HG02678 (cell line): ENCODE measurements at regions not wholly inside any gene's neighbourhood (a gene's known extent, or its start where the extent isn't known, plus 50 kb on each side); places are given as distances from the start of the nearest gene placed in this dataset.
"Not testable (repeated sequence)": the region's sequence is repeated elsewhere in the genome, so short reads cannot be mapped to it uniquely, and the experiment has no call there.

Experiments used
- ATAC-seq: cut with Tn5 transposase; IDR thresholded peaks from one replicate; pipeline ENCODE4 v1.9.1; 2021; ENCODE audit warnings: mild to moderate bottlenecking, moderate library complexity; ENCODE audit not compliant: unreplicated experiment

DNA sequence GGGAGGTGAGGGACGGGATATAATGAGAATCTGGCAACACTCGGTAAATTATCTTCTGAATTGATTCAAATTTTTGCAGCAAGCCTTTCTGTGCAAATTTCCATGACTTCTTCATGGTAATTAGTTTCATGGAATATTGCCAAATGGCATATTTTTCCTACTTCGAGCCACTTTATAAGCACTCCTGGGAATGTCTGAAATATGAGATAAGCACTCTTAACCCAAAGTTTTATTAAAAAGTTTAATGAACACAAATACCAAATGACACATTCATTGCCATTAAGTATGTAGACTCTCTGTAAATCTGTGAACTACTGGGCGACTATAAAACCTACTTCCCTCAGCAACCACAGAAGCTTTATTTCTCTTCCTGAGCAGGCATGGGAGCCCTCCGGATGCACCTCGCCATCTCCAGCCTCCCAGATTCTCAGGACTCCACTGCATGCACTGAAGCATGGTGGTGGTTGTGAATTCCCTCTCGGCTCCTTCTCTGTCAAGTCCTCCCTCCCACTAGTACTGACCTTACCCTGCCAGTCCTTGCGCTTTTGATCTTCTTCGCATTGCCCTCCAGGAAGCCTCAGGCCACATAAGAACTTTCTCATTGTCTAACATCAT lies 154.4 kb upstream of the RPL34 start:
- no peak for ATAC-seq

DNA sequence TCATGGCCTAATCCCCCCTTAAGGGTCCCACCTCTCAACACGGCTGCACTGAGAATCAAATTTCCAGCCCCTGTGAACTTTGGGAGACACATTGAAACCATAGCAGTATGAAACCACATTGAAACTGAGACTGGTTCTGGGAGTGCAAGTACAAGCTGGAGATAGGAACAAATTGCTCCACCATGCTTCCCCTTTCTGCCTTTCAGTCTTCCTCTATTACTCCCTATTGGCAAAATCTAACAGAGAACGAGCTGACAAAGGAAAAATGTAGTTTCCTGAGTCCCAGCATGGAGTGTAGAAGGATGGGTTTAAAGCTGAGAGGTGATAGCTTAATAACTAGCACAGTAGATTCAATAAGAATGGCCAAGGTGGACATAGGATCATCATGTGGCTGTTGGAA lies 161.7 kb upstream of the RPL34 start:
- ATAC-seq, result no peak

DNA sequence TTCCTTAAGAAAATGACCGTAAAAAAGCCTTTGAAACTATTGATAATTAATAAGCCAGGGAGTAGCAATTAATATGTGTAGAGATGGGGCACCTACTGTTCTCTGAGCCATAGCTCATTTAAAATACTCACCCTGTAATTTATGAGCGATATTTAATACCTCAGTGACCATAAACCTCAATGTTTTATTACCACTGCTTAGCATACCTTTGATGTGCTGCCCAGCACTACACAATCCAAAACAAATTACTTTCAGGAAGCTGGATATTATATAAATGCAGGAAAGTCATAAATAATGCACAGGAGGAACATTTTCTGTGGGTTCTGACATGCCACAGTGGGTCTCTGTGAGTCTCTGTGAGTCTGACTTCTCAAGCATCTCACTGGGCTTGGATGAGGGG lies 166.1 kb upstream of the RPL34 start:
- no peak for ATAC-seq

DNA sequence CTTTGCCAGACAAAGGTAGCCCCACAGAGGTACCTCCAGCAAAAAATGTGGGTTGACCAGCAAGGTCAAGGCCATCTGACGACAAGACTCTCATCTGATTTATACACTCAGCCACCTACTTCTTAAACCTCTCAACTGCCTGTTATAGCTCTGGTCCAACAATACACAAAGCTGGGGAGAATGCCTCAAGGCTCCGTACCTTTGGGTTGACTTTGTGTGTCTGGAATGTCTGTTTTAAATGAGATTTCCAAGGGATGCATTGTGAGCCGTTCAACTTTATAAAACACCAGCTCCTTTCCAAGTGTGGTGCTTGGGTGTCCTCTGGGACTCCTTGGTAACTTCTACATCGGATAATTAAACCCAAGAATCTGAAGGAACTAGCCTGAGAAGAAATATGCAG lies 167.0 kb upstream of the RPL34 start:
- ATAC-seq, result no peak

DNA sequence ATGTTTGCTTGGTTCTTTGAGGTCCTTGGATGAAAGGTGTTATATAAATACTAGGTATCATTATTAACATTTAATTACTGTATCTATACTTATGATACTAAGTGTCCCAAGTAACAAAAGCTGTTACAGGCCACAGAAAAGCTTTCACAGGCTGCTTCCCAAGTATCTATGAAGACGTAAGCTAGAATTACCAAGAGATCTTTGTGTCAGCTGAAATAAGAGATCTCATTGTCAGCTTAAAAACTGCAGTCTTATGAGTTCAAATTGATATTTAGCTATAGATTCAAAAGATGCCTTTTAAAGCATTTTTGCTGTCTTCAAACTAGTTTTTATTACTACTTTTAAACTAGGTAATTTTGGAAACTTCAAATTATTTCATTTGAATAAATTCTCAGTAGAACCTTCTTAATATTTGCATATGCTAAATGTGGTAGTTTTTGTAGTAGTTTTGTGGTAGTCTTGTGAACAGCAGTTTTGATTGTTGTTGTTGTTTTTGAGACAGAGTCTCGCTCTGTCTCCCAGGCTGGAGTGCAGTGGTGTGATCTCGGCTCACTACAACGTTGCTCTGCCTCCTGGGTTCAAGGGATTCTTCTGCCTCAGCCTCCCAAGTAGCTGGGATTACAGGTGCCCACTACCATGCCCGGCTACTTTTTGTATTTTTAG lies 170.0 kb upstream of the RPL34 start:
- ATAC-seq, result no peak

DNA sequence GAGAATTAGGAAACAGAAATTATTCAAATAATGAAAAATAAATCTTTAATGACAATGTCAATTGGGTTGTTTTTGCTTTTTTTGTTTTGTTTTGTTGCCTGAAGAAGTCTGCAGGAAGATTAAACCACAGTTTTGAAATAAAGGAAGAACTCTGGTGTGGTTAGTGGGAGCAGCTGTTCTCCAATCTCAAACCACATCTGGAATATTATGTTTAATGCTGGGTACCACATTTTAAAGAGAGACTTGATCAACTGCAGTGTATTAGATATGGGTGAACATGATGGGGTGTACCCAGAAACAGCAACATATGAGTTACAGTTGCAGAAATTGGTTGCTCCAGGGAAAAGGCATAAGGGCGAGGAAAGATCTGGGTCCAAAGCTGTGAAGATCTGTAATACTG lies 171.2 kb upstream of the RPL34 start:
- ATAC-seq, result no peak

DNA sequence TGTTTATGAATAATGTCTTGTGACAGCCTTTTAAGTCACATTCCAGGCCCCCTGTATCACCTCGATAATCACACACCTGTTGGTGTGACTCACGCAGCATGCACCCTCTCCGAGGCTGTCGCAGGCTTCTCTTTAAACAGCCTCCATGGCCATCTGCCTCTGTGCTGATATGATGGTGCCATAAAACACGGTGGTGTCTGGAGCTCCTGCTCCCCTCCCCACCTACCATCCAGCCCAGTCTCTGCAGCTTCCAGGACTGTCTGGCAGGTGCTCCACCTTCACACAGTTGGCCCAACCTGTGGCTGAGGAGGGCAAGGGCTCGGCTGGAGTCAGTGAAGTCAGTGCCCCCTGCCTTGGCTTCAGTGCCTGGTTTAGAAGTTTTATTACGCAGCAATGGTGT lies 173.8 kb upstream of the RPL34 start:
- no peak for ATAC-seq

DNA sequence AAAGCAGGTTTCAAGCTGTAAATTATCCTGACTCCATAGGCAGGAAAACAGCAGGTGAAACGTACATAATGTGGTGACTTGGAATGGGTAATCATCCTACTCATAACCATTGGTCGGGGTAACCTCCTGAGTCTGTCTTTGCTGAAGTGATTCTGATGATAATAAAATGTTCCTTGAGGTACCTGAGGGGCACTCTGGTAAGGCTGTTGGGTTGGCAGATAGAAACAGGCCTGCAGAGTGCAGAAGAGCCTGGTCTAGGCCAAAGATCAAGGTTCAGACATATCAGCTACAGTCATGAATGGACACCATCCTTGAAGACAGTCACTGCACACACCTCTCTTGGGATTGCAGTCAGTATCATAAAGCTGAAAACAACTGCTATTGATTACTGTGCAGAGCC lies 174.7 kb upstream of the RPL34 start:
- ATAC-seq, result no peak

DNA sequence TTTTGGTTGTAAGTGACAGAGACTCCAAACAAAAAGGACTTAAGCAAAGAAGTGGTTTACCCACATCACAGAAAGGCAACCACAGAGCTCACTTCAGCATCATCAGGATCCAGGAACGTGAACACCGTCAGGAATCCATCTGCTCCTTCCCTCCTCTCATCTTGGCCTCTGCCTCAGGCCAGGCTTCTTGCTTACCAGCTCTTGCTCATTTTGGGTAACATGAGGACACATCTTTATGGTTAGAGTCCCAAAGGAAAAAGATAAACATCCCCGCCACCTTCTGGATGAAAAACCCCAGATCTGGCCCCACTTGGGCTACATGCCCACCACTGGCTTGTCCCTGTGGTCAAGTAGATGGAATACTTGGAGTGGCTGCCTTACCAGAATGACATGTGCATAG lies 176.8 kb upstream of the RPL34 start:
- no peak for ATAC-seq

DNA sequence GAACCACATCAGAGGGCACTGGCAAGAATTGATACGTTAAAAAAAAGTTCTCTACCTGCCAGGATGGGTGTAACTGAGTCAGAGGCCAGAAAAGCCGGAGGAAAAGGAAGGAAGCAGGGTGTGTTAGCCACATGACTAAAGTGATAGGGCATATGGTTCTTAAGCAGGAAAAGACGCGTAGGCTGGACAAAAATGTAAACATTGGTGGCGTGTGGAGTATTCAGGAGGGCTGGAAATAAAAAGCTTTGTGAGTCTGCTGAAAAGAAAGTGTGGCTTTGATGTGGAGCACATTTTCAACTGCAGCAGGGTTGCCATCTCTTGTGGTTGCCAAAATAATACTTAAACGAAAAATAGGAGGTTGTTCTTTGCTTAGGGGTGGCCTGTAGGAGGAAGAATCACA lies 186.5 kb upstream of the RPL34 start:
- no peak for ATAC-seq

DNA sequence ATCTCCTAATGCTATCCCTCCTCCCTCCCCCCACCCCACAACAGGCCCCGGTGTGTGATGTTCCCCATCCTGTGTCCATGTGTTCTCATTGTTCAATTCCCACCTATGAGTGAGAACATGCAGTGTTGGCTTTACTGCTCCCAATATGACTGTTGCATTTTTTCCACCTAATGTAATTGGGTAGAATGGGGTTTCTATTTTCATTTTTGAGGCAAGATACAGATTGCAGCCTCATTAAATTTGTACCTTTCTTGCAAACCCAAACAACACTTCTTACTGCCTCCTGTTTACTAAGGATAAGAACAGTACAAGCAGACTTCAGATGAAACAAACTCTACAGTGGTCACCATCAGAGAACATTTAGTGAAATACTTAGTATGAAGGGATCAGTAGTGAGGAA lies 187.0 kb upstream of the RPL34 start:
- ATAC-seq, result not testable (repeated sequence)

DNA sequence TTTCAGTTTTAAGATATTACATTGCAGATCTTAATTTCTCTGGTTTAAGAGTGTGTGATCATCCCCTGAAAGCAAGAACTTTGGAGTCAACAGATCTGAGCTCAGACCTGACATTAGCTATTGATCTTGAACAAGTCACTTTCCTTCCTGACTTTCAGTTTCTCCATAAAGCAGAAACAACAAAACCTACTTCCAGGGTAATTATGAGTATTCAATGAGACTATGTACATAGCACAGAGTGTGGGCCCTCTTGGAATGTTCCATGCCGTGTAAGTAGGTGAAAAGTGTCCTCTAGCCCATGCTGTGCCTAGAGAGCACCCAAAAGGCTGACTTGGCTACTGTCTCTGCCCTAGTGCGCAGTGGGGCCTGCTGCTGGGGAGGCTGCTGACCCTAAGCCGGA lies 188.0 kb upstream of the RPL34 start:
- no peak for ATAC-seq

DNA sequence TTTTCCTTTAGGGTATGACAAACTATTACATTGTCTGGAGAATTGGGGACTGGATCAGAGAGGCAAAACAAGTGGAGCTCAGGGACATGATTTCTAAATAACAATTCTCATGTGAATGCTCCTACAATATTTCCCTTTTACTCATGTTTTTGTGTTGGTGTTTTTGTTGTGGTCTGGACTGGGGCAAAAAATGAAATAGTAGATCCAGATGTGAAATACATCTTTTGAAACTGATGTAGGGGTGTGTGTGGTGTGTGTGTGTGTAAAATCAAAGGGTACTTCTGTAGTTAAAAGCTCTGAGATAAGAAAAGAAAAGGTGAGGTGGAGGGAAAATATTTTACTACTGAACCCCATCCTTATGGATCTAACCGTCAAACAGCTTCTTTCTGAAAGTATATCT lies 188.4 kb upstream of the RPL34 start:
- ATAC-seq, result no peak

DNA sequence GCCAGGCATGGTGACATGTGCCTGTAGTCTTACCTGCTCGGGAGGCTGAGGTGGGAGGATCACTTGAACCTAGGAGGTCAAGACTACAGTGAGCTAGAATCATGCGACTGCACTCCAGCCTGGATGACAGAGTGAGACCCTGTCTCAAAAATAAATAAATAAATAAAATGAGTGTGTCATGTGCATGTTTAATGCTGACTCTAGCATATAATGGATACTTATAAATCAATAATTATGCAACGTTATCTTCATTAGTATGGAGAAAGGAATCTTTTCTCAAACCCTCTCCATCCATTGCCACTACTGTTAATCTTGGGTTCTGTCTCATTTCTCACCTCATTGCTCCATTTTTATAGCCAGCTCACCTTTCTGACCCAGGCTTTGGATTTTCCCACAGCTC lies 189.5 kb upstream of the RPL34 start:
- ATAC-seq, result no peak

DNA sequence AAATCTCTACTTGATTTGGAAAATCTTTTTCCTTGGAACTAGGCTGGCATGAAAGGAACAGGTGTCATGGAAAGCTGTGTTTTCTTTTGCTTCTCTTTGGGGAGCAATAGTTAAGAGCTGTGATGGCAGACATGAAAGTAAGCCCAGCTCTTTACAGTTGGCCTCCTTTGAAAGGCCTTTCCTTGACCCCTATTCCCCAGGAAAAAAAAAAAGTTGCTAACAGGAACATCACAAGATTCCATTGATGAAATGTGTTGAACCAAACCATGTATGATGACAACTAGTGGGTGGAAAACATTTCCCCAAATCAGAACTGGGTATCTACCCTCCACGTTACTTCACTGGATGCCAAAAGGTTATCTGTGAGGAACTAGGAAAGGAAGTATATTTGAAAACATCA lies 190.7 kb upstream of the RPL34 start:
- ATAC-seq, result no peak

DNA sequence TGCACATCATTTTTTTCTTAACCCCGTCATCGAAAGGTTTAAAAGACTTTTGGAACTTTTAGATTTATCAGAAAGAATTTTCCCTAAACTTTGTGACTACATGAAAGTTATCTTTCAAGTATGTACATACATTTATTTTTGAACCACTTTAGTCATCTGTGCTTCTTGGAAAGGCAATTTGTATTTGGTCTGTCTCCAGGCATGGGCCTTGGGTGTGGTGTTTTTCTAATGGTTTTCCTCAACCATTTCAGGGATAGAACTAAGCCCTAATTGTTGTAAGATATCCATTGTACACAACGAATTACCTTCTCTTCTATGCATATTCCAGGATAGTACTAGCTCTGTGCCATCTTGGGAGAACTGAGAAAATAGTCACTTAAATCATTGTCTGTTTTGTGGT lies 191.5 kb upstream of the RPL34 start:
- no peak for ATAC-seq

DNA sequence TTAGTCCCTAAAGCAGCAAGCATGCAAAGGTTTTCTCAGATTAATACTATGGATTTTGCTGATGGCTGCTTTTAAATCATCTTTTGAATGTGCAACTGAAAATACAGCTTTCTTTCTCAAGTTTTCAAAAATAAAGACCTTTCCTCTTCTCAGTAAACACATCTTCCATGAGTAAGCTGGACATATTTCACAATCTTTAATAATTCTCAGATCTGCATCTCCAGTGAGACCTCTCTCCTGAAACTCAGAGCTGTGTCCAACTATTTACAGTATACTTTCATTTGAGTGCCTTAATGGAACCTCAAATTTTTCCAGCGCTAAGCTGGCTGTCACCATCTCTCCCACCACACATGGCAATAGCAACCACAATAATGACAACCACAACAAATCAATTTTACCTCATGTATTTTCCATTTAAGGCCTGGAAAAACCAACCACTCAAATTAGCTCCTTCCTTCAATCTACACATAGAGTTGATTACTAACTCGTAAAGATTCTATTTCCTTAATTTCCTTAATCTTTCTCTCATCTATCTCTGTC lies 192.4 kb upstream of the RPL34 start:
- no peak for ATAC-seq

DNA sequence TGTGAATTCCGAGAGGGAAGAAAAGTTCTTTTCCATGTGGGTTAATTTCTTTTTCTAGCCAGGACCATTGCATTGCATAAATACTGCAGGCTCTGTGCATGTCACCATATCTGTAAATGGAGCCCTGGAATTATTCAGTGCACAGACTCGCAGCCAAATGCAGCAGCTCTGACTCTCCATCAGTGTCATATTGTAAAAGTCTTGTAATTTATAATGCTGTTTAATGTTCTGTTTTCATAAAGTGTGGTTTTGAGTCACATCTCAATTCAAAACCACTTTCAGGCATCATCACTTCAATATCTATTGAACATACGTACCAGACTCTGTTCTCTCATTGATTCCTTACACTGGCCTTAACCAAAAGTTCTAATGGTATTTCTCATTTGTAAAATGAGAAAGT lies 193.9 kb upstream of the RPL34 start:
- ATAC-seq, result no peak

DNA sequence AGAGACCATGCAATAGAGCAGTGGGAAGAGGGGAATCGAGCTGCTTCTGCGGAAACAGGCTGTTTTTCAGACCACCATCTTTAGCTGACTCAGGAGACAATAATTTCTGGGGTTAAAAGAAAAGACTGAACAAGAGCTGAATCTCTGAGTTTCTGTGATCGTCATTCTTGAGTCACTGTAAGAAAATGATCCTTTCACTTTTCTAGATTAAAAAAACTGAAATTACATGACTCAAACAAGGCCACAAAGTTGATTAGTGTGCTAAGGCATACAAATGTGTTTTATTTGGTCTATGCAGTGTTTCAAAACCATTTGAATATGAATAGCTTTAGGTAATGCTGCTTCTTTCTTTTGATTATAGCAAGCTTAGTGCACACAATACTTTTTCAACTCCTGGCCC lies 194.4 kb upstream of the RPL34 start:
- ATAC-seq, result no peak

DNA sequence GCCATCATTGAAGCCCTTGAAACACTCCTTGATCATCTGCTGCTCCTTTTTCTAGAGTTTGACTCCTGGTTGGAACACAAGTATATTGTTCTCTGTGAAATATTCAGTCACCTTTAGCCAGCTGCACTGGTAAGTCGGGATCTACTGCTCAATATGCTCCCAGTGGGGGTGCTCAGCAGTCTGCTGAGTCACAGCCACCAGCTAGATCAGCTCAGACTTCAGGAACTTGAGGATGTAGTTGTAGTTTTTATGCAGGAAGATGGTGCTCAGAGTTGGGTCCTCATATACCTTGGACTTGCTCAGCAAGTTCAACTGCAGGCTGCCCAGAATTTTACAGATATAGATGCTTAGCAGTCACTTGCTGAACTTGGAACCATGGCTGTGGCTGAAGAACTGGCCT lies 202.5 kb upstream of the RPL34 start:
- ATAC-seq, result no peak

DNA sequence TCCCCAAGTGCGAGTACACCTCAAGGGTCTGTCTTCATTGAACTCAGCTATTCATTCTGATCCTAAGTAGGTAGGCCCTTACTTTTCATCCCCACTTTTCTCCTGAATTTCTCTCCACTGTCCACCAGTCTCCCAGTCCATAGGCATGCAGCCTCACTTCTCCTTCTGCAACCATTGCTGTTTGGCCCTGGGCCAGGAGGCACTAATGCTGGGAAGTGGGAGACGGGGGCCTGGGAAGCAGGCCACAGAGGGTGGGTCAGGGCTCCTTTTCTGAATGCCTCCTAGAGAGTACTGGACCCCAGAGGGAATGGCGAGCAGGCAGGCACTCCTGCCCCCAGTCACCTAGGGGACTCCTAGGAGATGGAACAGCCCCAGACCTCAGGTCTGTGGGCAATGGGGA lies 203.5 kb upstream of the RPL34 start:
- ATAC-seq, result no peak

DNA sequence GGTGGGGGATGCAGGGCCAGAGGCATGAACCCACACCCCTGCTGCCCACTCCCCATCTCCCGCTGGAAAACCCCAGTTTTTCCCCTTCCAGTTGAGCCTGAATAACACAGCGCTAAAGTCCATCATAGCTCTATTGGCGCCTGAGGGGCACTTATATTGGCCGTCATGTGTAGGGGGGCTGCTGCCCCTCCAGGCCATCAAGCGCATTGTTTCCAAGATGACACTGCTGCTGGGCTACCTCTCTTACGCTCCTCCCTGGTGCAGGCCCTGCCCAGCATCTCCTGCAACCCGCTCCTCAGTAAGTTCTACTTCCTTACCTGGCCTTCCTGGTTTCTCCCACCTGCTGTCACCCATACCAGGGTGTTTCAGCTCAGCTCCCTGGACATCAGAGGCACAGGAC lies 205.0 kb upstream of the RPL34 start:
- ATAC-seq, result no peak

DNA sequence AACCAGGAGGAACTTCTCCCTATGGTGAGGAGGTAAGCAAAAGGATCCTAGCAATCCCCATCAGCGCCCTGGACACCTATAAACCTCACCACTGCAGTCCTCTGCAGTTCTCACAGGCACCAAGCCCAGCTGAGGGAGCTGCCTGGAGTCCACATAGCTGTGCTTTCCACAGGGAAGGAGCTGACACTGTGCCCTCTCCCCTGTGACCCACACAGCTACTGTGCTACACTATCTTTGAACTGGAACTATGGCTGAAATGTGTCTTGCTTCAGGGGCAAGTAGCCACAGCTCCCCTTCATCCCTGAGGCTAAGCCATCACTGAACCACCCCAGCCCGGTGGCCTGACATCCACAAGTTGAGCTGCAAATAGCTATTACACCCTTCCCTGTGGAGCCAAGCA lies 208.5 kb upstream of the RPL34 start:
- ATAC-seq, result no peak
